Gastrocnemius medialis (tissue), 4 donors: ENCODE measurements at regions not wholly inside any gene's neighbourhood (a gene's known extent, or its start where the extent isn't known, plus 50 kb on each side); places are given as distances from the start of the nearest gene placed in this dataset.

Experiments
- ATAC-seq, 2 donors: fragments of 150-250 bp; one replicate each; pipeline ENCODE4 v1.9.1; 2016
- DNase-seq, 2 donors: peaks; one replicate each; pipeline ENCODE4 v3.0.0-alpha.2; 2019
- H3K27ac ChIP-seq, 4 donors: fragments of 200-600 bp; sonication (generic); 1 replicate in 1 of 4; 2 replicates in 3 of 4; pipeline ENCODE4 v1.5.1; 2016 to 2018; ENCODE audit warnings: mild to moderate bottlenecking in 2 of 4, moderate library complexity in 1 of 4
- H3K27me3 ChIP-seq, 3 donors: fragments of 200-600 bp; sonication (generic) in 2 of 3; 1 replicate in 1 of 3; 2 replicates in 2 of 3; pipeline versions ENCODE4 v1.5.1 to v1.6.0; 2016 to 2019; ENCODE audit warnings: mild to moderate bottlenecking in 1 of 3, moderate library complexity in 1 of 3
- H3K36me3 ChIP-seq, 2 donors: fragments of 200-600 bp; sonication (generic) in 1 of 2; one replicate each; pipeline ENCODE4 v1.5.1; 2017 to 2018
- H3K4me1 ChIP-seq, 2 donors: fragments of 200-600 bp; sonication (generic) in 1 of 2; one replicate each; pipeline ENCODE4 v1.5.1; 2016 to 2017; ENCODE audit warnings: mild to moderate bottlenecking in 2 of 2
- H3K4me3 ChIP-seq, 4 donors: fragments of 200-600 bp; sonication (generic) in 3 of 4; 1 replicate in 1 of 4; 2 replicates in 3 of 4; pipeline ENCODE4 v1.5.1; 2016 to 2019; ENCODE audit warnings: mild to moderate bottlenecking in 2 of 4
- H3K9me3 ChIP-seq, 3 donors: fragments of 200-600 bp; sonication (generic) in 2 of 3; 1 replicate in 1 of 3; 2 replicates in 2 of 3; pipeline ENCODE4 v1.5.1; 2016 to 2019
- POLR2A ChIP-seq, 2 donors: fragments of 450-650 bp; IDR thresholded peaks; one replicate each; pipeline ENCODE4 v1.6.1; 2017; ENCODE audit warnings: antibody characterized with exemption in 2 of 2, mild to moderate bottlenecking in 2 of 2, moderate library complexity in 2 of 2
- in situ Hi-C, 4 donors: fragments of 200-750 bp; cut with MboI; loops; one replicate each; pipeline versions ENCODE4 v1.15.0 to v1.8.0; 2017; ENCODE audit warnings: low sequenced_read_pairs in 4 of 4
- intact Hi-C: fragments of 100-400 bp; cut with DNase I; formaldehyde crosslinking; loops from one replicate; pipeline ENCODE4 v1.15.1; 2023; ENCODE audit warnings: low total_unique reads
- TF ChIP-seq, protein P1 (sequence below), 5 experiments: fragments of 450-650 bp in 3 of 5; fragments of 200-600 bp in 2 of 5; sonication (generic) in 2 of 5; IDR thresholded peaks in 4 of 5; conservative IDR thresholded peaks in 1 of 5; 1 replicate in 4 of 5; 2 replicates in 1 of 5; pipeline ENCODE4 v1.5.1; 2016 to 2019; ENCODE audit warnings: antibody characterized with exemption in 5 of 5, mild to moderate bottlenecking in 3 of 5, moderate library complexity in 3 of 5

DNA sequence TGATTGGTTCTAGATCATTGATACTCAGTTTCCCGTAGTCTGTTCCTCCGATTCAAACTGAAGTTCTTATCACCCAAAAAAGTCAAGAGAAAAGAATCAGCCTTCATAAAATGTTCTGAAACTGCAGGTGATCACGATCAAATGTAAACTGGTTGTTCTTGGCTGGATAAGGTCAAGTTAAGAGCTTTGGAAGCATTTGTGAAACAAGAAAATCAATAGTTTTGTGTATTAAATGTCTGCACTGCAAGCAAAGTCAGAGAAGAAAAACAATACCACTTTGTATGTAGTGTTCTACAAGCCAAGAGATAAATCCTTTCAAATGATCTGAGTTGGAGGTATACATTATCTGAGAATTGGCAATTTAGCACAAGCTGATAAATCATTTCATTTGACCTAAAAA is 710.3 kb downstream of the SORCS1 start:
- Histone ChIP-seq H3K27ac (no peak overlapping the region), H3K4me3 (no peak overlapping the region), H3K36me3 (no peaks in the 10 kb centered on the region), H3K9me3 (no peaks in the 10 kb centered on the region), H3K4me1 (no peaks in the 10 kb centered on the region), H3K27me3 (no peaks in the 10 kb centered on the region)
- intact Hi-C loops, result no loop called here
- TF ChIP-seq POLR2A (IDR thresholded peaks at IDR 0.05), result no peak
- TF ChIP-seq, protein P1, sequence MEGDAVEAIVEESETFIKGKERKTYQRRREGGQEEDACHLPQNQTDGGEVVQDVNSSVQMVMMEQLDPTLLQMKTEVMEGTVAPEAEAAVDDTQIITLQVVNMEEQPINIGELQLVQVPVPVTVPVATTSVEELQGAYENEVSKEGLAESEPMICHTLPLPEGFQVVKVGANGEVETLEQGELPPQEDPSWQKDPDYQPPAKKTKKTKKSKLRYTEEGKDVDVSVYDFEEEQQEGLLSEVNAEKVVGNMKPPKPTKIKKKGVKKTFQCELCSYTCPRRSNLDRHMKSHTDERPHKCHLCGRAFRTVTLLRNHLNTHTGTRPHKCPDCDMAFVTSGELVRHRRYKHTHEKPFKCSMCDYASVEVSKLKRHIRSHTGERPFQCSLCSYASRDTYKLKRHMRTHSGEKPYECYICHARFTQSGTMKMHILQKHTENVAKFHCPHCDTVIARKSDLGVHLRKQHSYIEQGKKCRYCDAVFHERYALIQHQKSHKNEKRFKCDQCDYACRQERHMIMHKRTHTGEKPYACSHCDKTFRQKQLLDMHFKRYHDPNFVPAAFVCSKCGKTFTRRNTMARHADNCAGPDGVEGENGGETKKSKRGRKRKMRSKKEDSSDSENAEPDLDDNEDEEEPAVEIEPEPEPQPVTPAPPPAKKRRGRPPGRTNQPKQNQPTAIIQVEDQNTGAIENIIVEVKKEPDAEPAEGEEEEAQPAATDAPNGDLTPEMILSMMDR (IDR thresholded peaks at IDR 0.05 in 4 of 5, conservative IDR thresholded peaks at IDR 0.05 in 1 of 5), result no peak
- in situ Hi-C loops, result no loop called here
- no peak for DNase-seq
- ATAC-seq, result no peak

DNA sequence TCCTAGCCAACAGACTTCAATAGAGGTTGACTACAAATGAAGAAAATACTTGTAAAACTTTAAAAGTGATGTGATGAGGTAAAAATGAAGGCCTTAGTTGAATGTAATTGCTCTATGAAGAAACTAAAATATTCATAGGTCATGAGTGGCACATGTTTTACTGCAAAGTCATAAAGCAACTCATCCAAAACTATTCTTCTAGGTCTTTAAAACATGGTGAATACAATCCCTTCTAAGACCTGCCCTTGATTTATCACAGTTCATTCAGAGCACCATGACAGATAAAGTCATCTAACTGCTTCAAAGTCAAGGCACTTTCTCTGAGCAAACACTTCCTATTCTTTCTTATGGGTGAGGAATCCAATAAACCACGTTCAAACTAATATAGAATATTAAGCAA is 713.5 kb downstream of the SORCS1 start:
- in situ Hi-C loops, result no loop called here
- ATAC-seq, result no peak
- Histone ChIP-seq H3K27me3 (no peaks in the 10 kb centered on the region), H3K9me3 (no peaks in the 10 kb centered on the region), H3K4me3 (no peak overlapping the region), H3K36me3 (no peaks in the 10 kb centered on the region), H3K27ac (no peak overlapping the region), H3K4me1 (no peaks in the 10 kb centered on the region)
- no peak for TF ChIP-seq POLR2A (IDR thresholded peaks at IDR 0.05)
- TF ChIP-seq, protein P1 (IDR thresholded peaks at IDR 0.05 in 4 of 5, conservative IDR thresholded peaks at IDR 0.05 in 1 of 5), result no peak
- DNase-seq, result no peak
- intact Hi-C loops, result no loop called here

DNA sequence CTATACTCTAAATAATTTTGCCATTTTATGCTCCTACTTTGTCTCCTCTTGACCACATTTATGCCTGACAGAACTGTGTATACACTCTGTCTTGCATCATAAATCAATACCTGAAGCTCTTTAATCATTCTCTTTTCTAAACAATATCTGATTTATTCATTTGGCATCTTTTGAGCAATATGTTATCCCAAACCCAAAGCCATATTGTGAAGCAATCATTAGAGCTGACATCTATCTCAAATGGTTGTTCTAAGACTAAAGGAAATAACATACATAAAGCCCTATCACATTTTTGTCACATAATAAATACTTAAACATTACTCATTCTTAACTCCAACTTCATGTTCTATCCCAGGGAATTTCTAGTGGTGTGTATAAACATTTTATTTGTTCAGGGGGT is 717.6 kb downstream of the SORCS1 start:
- Histone ChIP-seq H3K27ac (no peak overlapping the region), H3K27me3 (no peaks in the 10 kb centered on the region), H3K36me3 (no peaks in the 10 kb centered on the region), H3K4me3 (no peak overlapping the region), H3K4me1 (no peaks in the 10 kb centered on the region), H3K9me3 (no peaks in the 10 kb centered on the region)
- no peak for TF ChIP-seq POLR2A (IDR thresholded peaks at IDR 0.05)
- TF ChIP-seq, protein P1 (IDR thresholded peaks at IDR 0.05 in 4 of 5, conservative IDR thresholded peaks at IDR 0.05 in 1 of 5), result no peak
- DNase-seq (no peak), ATAC-seq (no peak)
- in situ Hi-C loops (no loop called here), intact Hi-C loops (no loop called here)

DNA sequence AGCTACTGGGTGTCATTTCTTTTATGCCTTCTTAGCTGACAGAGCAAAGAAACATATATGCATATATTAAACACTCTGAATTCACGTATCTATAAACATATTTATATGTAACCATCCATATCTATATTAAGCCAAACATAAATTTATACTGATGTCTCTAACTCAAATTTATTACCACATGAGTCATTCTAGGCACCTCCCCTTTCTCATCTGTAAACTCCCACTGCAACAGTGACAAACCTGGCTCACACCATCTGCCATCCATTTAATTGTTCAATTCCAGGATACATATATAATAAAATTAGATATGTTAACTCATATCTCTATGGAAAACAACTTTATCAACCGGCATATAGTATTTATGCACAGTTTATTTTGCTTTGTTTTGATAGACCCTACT is 722.3 kb downstream of the SORCS1 start:
- no peaks in the 10 kb centered on the region for H3K4me1 ChIP-seq
- in situ Hi-C loops (no loop called here), intact Hi-C loops (no loop called here)
- DNase-seq (no peak), ATAC-seq (no peak)
- no peaks in the 10 kb centered on the region for H3K36me3 ChIP-seq
- no peaks in the 10 kb centered on the region for H3K9me3 ChIP-seq
- no peak overlapping the region for H3K27ac ChIP-seq
- H3K4me3 ChIP-seq, result no peak overlapping the region
- no peaks in the 10 kb centered on the region for H3K27me3 ChIP-seq
- TF ChIP-seq, protein P1 (IDR thresholded peaks at IDR 0.05 in 4 of 5, conservative IDR thresholded peaks at IDR 0.05 in 1 of 5), result no peak
- TF ChIP-seq POLR2A (IDR thresholded peaks at IDR 0.05), result no peak

DNA sequence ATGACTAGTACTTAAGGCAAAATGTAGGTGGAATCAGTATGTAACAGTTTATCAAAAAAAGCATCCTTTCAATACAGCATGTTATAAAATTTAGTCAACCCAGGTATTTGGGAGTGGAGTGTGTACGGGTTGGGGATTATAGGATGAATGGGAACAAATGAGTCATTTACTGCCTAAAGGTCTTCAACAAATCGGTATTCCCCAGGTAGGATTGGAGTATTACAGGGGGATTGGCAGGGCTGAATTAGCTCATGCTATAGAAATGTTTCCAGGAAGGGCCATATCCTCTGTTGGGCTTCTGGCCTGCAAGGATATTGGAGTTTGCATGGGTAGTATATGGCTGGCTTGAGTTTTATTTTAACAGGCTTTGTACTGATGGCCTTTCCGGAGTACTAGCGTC is 723.7 kb downstream of the SORCS1 start:
- ATAC-seq, result no peak

More for the DNA sequence above, 723.7 kb downstream of the SORCS1 start:
- no peaks in the 10 kb centered on the region for H3K36me3 ChIP-seq
- no peak overlapping the region for H3K27ac ChIP-seq
- no peaks in the 10 kb centered on the region for H3K27me3 ChIP-seq
- in situ Hi-C loops (no loop called here), intact Hi-C loops (no loop called here)
- H3K9me3 ChIP-seq, result no peaks in the 10 kb centered on the region
- no peak for DNase-seq
- H3K4me3 ChIP-seq, result no peak overlapping the region
- no peaks in the 10 kb centered on the region for H3K4me1 ChIP-seq
- TF ChIP-seq, protein P1 (IDR thresholded peaks at IDR 0.05 in 4 of 5, conservative IDR thresholded peaks at IDR 0.05 in 1 of 5), result no peak
- no peak for TF ChIP-seq POLR2A (IDR thresholded peaks at IDR 0.05)
